ENCODE measurements at regions not wholly inside any gene's neighbourhood (a gene's known extent, or its start where the extent isn't known, plus 50 kb on each side); places are given as distances from the start of the nearest gene placed in this dataset.

DNA sequence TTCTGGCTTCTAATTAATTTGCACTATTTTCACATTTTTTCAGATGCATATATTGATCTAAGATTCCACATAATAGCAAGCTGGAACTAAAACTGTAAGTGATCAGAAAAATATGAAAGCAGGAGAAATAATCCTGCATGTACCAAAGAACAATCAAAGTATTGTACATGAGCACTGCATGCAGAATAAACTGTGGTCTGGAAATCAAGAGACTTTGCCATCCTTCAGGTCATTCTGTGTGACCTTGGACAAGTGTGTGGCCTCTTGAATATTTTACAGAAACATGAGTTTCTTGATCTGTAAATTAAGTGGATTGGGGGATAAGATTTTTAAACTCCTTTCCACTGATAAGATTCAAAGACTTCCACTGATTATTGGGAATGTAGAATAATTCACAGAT is 99.2 kb upstream of the GNAQ start:
- CTCF ChIA-PET = interaction anchor here (0.7 kb wide), 1 partner anchor 910 kb away, joined by 6 read pairs; no protein-coding TSS in a partner anchor
- H3K79me2 ChIP-seq (ENCODE audit: low read depth) = no peaks in the 10 kb centered on the region
- H3K4me1 ChIP-seq (replicated peaks; ENCODE audit: insufficient read depth) = 0 out of 2 replicates have a peak, but pooled peaks cover 4% of the 10 kb centered on the region
- no peaks in the 10 kb centered on the region for H3F3A ChIP-seq (ENCODE audit: insufficient read depth, low read depth)
- no peaks in the 10 kb centered on the region for H3K27me3 ChIP-seq (ENCODE audit: insufficient read depth, low read depth)
- no peak overlapping the region for H2AFZ ChIP-seq
- DNase-seq = no peak
- H3K9me2 ChIP-seq (ENCODE audit: insufficient read depth) = no peaks in the 10 kb centered on the region
- H3K4me3 ChIP-seq = no peak overlapping the region
- H3K27ac ChIP-seq = no peak overlapping the region
- POLR2A ChIA-PET (ENCODE audit: unreplicated experiment) = no interaction called here
- H3K9me3 ChIP-seq (ENCODE audit: insufficient read depth, low read depth) = no peaks in the 10 kb centered on the region
- no peak overlapping the region for H3K4me2 ChIP-seq
- BruUV-seq (replicated peaks) = no TSS peak
- TF ChIP-seq, protein P1, sequence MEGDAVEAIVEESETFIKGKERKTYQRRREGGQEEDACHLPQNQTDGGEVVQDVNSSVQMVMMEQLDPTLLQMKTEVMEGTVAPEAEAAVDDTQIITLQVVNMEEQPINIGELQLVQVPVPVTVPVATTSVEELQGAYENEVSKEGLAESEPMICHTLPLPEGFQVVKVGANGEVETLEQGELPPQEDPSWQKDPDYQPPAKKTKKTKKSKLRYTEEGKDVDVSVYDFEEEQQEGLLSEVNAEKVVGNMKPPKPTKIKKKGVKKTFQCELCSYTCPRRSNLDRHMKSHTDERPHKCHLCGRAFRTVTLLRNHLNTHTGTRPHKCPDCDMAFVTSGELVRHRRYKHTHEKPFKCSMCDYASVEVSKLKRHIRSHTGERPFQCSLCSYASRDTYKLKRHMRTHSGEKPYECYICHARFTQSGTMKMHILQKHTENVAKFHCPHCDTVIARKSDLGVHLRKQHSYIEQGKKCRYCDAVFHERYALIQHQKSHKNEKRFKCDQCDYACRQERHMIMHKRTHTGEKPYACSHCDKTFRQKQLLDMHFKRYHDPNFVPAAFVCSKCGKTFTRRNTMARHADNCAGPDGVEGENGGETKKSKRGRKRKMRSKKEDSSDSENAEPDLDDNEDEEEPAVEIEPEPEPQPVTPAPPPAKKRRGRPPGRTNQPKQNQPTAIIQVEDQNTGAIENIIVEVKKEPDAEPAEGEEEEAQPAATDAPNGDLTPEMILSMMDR (conservative IDR thresholded peaks at IDR 0.05) = no peak
- no peak for TF ChIP-seq EZH2 (IDR thresholded peaks at IDR 0.05; ENCODE audit: low read depth)
- H4K20me1 ChIP-seq (ENCODE audit: insufficient read depth) = no peaks in the 10 kb centered on the region
- H3K36me3 ChIP-seq (ENCODE audit: low read depth) = no peaks in the 10 kb centered on the region
- intact Hi-C loops (cut with micrococcal nuclease; ENCODE audit: unreplicated experiment) = no loop called here

GRCh38 chr9:78130004-78130403 is 98.4 kb upstream of the GNAQ start:
- TF ChIP-seq, protein P1 (conservative IDR thresholded peaks at IDR 0.05) = no peak
- no peak for TF ChIP-seq EZH2 (IDR thresholded peaks at IDR 0.05; ENCODE audit: low read depth)
- no peak overlapping the region for H2AFZ ChIP-seq
- H3K27me3 ChIP-seq (ENCODE audit: insufficient read depth, low read depth) = no peaks in the 10 kb centered on the region
- H3K27ac ChIP-seq = no peak overlapping the region
- 0 out of 2 replicates have a peak, but pooled peaks cover 4% of the 10 kb centered on the region for H3K4me1 ChIP-seq (replicated peaks; ENCODE audit: insufficient read depth)
- H4K20me1 ChIP-seq (ENCODE audit: insufficient read depth) = no peaks in the 10 kb centered on the region
- H3K4me3 ChIP-seq = no peak overlapping the region
- no peaks in the 10 kb centered on the region for H3K9me2 ChIP-seq (ENCODE audit: insufficient read depth)
- H3K4me2 ChIP-seq = no peak overlapping the region
- intact Hi-C loops (cut with micrococcal nuclease; ENCODE audit: unreplicated experiment) = no loop called here
- no peaks in the 10 kb centered on the region for H3K9me3 ChIP-seq (ENCODE audit: insufficient read depth, low read depth)
- no peak for DNase-seq
- no peaks in the 10 kb centered on the region for H3F3A ChIP-seq (ENCODE audit: insufficient read depth, low read depth)
- no peaks in the 10 kb centered on the region for H3K36me3 ChIP-seq (ENCODE audit: low read depth)
- no TSS peak for BruUV-seq (replicated peaks)
- ChIA-PET POLR2A (ENCODE audit: unreplicated experiment) (no interaction called here), CTCF (interaction anchor here (0.6 kb wide), 1 partner anchor 752 kb away, joined by 3 read pairs; no protein-coding TSS in a partner anchor)
- H3K79me2 ChIP-seq (ENCODE audit: low read depth) = no peaks in the 10 kb centered on the region

- H3K27me3 ChIP-seq (ENCODE audit: insufficient read depth, low read depth) = no peaks in the 10 kb centered on the region
- POLR2A ChIA-PET (ENCODE audit: unreplicated experiment) = no interaction called here
These were observed 95.9 kb upstream of the GNAQ start for GRCh38 chr9:78127279-78128225.

More at GRCh38 chr9:78127279-78128225, 95.9 kb upstream of the GNAQ start:
- H4K20me1 ChIP-seq (ENCODE audit: insufficient read depth) = no peaks in the 10 kb centered on the region
- no peak overlapping the region for H2AFZ ChIP-seq
- no peaks in the 10 kb centered on the region for H3K9me3 ChIP-seq (ENCODE audit: insufficient read depth, low read depth)
- DNase-seq = no peak
- no peaks in the 10 kb centered on the region for H3K36me3 ChIP-seq (ENCODE audit: low read depth)
- no peak overlapping the region for H3K4me2 ChIP-seq
- H3F3A ChIP-seq (ENCODE audit: insufficient read depth, low read depth) = no peaks in the 10 kb centered on the region
- H3K79me2 ChIP-seq (ENCODE audit: low read depth) = no peaks in the 10 kb centered on the region
- TF ChIP-seq, protein P1 (conservative IDR thresholded peaks at IDR 0.05) = no peak
- TF ChIP-seq EZH2 (IDR thresholded peaks at IDR 0.05; ENCODE audit: low read depth) = no peak
- H3K4me1 ChIP-seq (replicated peaks; ENCODE audit: insufficient read depth) = peaks cover 4% of the 10 kb centered on the region; the same call in 1 of the 2 replicates
- CTCF ChIA-PET = no interaction called here
- H3K27ac ChIP-seq = no peak overlapping the region
- no TSS peak for BruUV-seq (replicated peaks)
- no peaks in the 10 kb centered on the region for H3K9me2 ChIP-seq (ENCODE audit: insufficient read depth)
- intact Hi-C loops (cut with micrococcal nuclease; ENCODE audit: unreplicated experiment) = loop anchor here (10.0 kb wide), 2 partner anchors 263 to 963 kb away; no protein-coding TSS in a partner anchor
- H3K4me3 ChIP-seq = no peak overlapping the region
